NCI-H2196 (cell line): ENCODE measurements at regions not wholly inside any gene's neighbourhood (a gene's known extent, or its start where the extent isn't known, plus 50 kb on each side); places are given as distances from the start of the nearest gene placed in this dataset.
A peak's percentile ranks its signal among the peaks of the same experiment; 100 is the strongest.
"Not testable (repeated sequence)": the region's sequence is repeated elsewhere in the genome, so short reads cannot be mapped to it uniquely, and the experiment has no call there.

ENCODE experiments used
- DNase-seq: peaks from one replicate; lab custom pipeline; 2025; ENCODE audit not compliant: unreplicated experiment; lab: John Stamatoyannopoulos, UW

DNA sequence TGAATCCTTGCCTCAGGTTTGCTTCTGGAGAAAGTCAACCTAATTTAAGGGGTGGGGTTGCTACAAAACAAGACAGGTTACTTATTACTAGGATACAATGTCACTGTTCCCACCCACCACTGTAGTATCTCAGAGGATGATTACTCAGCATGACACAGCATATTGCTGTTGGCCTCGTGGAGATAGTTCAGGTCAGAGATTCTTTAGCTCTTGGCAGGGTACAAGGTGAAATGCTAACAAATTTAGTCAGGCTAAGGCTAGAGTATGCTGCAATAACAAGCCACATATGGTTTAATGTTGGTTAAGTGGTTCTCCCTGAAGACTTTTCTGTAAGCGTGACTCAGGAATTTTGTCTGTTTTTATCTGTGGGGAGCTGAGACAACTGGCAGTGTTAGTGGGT is 161.8 kb downstream of the EDEM1 start:
- DNase-seq: no peak

DNA sequence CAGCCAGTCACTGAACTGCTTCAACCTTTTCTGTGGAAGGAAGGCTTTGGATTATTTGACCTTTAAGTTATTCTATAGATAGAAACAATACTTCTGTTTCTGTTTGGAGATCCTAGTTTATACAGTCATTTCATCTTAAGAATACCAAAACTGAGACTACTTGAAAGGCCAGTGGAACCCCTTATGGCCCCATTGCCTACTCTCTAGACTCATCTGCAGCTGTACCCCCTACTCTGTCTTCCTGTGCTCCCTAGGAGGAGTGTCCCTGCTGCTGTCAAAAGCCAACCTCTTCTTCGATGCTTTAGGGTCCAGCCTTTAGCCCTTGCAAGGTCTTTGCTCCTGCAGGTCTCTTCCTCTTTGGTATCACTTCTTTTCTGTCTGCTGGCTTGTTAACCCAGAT is 169.6 kb downstream of the EDEM1 start:
- no peak for DNase-seq

DNA sequence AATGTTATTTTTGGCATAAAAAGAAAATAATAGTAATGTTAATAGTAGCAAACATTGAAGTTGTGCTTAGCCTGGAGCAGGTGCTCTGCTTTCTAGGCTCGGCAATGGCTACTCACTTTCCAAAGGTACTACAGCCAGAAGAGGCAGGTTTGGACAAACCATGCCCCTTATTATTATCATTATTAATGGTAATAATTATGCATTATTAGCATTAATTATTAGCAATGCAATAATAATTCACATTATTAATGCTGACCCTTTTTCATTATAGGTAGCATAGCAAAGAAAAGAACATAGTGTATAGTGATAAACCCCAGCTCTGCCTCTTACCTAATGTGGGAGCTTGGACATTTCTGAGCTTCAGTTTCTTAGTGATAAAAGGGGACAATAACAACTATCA is 171.4 kb downstream of the EDEM1 start:
- DNase-seq: no peak

DNA sequence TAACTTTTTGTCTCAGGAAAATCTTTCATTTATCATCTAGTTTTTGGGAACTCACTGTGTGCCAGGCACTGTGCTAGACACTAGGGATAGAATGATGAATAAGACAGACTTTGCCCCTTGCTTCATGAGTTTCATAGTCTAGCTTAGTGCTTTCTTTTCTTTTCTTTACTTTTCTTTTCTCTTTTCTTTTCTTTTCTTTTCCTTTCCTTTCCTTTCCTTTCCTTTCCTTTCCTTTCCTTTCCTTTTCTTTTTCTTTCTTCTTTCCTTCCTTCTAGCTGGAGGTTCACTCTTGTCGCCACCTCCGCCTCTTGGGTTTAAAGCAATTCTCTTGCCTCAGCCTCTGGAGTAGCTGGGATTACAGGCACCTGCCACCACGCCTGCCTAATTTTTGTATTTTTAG is 172.9 kb downstream of the EDEM1 start:
- no peak for DNase-seq

DNA sequence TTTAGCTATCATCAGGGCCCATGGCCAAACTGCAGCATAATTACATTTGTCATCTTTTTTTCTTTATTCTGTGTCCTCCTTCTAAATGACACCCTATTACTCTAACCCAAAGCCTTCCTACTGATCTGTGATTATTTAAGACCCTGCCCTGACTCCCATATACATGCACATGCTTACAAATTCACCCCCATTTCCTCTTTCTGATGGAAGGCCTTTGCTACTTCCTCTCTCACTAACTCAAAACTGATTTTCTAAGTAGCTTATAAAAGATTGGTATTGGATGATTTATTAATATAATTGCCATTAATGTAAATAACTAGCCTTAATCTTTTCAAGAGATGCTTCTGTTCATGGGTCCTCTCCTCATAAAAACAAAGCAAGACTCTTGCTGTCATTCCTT is 179.2 kb downstream of the EDEM1 start:
- no peak for DNase-seq

DNA sequence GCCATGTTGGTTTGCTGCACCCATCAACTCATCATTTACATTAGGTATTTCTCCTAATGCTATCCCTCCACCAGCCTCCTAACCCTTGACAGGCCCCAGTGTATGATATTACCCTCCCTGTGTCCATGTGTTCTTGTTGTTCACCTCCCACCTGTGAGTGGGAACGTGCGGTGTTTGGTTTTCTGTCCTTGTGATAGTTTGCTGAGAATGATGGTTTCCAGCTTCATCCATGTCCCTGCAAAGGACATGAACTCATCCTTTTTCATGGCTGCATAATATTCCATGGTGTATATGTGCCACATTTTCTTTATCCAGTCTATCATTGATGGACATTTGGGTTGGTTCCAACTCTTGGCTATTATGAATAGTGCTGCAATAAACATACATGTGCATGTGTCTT is 184.0 kb downstream of the EDEM1 start:
- DNase-seq: not testable (repeated sequence)

DNA sequence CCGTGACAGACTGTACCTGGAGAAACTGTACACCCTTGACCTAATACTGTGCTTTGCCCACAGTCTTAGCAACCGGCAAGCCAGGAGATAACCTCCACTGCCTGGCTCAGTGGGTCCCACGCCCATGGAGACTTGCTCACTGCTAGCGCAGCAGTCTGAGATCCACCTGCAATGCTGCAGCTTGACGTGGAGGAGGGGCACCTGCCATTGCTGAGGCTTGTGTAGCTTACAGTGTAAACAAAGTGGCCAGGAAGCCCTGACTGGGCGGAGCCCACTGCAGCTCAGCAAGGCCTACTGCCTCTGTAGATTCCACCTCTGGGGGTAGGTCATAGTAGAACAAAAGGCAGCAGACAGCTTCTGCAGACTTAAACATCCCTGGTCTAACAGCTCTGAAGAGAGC is 189.3 kb downstream of the EDEM1 start:
- DNase-seq: no peak

DNA sequence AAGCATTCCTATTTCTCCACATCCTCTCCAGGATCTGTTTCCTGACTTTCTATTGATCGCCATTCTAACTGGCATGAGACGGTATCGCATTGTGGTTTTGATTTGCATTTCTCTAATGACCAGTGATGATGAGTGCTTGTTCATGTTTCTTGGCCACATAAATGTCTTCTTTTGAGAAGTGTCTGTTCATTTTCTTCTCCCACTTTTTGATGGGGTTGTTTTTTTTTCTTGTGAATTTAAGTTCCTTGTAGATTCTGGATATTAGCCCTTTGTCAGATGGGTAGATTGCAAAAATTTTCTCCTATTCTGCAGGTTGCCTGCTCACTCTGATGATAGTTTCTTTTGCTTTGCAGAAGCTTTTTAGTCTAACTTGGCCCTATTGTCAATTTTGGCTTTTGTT is 191.8 kb downstream of the EDEM1 start:
- not testable (repeated sequence) for DNase-seq

DNA sequence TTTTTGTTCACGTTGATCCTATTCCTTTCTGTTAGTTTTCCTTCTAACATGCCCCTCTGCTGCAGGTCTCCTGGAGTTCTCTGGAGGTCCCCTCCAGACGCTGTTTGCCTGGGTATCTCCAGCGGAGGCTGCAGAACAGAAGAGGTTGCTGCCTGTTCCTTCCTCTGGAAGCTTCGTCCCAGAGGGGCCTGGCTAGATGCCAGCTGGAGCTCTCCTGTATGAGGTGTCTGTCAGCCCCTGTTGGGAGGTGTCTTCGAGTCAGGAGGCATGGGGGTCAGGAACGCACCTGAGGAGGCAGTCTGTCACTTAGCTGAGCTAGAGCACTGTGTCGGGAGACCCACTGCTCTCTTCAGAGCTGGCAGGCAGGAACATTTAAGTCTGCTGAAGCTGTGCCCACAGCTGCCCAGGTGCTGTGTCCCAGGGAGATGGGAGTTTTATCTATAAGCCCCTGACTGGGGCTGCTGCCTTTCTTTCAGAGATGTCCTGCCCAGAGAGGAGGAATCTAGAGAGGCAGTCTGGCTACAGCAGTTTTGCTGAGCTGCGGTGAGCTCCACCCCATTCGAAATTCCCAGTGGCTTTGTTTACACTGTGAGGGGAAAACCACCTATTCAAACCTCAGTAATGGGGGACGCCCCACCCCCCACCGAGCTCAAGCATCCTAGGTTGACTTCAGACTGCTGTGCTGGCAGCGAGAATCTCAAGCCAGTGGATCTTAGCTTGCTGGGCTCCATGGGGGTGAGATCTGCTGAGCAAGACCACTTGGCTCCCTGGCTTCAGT is 196.2 kb downstream of the EDEM1 start:
- not testable (repeated sequence) for DNase-seq

DNA sequence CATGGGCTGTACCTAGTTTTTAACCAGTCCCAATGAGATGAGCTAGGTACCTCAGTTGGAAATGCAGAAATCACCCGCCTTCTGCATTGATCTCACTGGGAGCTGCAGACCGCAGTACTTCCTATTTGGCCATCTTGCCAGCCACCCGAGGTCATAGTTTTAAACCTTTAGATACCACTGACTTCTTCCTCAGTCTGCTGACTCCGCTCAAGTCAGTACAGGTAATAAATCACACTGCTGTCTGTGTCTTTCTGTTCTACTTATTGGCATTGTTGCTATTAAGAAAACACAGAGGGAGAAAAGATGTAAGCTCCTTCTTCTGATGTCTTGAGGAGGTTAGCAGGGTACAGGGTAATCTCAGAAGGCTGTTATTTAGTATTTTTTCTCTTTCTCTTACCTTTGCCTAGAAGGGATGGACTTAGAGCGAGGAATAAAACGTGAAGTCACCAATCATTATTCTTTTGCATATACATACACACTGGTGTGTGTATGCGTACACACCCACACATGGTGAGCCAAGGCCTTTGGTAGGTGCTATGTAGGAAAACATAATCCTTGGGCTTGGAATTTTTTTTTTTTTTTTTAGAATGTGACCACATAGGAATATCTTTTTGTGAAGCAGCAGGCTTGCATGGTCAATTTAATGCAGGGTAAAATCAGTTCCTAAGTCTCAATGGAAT is 197.2 kb downstream of the EDEM1 start:
- no peak for DNase-seq

DNA sequence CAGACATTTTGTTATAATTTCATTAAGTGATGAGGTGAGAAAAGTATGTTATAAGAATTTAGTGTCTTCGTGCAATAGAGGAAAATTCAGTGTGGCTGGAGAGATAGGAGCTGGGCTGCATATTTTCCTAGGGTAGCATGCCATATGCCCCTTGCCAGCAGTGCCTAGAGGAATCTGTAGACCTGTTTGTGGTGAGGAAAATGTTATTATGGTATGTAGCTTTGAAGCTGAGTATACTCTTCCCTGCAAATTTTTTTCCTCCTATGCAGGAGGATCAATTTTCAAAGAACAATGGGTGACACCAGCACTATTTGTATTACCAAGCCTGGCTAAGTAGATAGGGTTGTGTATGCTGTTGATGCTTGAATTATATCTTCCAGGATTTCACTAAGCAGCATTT is 200.6 kb downstream of the EDEM1 start:
- DNase-seq: no peak

DNA sequence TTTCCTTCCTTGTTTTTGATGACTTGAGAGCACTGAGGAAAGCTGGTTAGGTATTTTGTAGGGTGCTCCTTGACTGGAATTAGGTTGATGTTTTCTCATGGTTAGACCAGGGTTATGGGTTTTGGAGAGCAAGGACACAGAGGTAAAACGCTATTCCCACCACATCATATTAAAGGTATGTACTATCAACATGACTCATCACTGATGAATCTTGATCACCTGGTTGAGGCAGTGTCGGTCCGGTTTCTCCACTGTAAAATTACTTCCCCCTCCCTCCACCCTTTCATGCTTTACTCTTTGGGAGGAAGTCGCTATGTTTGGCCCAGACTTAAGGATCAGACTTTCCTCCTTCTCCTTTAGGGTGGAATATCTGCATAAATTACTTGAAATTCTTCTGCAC is 201.6 kb downstream of the EDEM1 start:
- no peak for DNase-seq

DNA sequence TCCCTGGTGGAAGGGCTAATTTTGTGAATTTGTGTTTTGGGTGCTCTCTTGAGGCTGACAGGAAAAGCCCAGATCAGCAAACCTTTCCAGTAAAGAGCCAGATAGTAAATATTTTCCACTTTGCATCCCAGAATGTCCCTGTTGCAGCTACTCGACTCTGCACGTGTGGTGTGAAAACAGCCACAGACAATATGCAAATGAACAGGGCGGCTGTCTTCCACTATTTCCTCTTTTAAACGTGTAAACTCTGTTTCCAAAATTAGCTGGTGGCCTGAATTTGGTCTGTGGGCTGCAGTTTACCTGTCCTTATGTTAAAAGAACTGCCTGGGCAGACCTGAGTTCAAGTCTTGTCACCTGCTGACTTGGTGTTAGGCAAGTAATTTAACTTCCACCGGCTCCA is 202.7 kb downstream of the EDEM1 start:
- no peak for DNase-seq

DNA sequence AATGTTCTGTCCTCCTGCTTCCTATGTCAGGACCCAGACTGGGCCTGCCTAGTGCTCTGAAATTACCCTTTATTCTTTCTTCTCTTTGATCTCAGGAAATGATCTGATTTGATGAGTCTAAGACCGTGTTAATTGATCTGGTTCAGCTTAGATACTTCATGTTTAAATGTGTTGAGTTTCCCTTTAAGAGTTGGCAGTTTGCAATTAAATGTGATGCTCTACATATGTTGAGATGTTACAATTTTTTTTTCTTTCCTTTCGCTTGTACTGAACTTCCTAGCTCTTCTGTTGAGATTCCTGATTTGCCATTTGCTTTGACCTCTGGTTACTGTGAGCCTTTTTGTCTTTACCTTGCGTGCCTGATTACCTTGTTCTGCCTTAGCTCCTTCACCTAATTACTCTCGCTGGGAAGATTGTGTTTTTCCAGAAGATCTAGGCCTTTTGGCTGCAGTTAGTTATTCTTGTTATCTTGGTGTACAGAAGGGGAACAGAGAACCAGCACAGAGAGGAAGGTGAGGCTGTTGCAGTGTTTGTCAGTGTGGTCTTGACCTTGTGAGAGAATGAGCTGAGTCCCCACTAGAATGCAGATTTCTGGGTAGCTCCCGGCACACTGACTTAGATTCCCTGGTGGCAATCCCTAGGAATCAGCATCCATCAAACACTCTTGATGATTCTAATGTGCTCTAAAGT is 203.6 kb downstream of the EDEM1 start:
- no peak for DNase-seq

DNA sequence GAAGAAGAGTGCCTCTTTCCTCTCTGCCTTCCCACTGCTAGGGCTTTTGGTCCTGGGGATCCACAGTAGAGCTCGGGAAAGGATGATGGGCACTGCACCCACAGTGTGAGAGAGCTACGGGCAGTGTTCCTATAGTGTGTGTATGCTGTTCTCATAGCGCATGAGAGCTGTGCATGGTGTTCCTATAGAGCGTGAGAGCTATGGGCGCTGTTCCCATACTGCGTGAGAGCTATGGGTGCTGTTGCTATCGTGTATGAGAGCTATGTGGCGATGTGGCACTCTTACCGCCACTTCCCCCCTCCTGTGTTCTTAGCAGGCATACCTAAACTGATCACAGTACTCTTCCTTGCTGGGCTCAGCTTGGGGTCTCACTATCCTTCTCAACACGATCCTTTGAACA is 213.5 kb downstream of the EDEM1 start:
- no peak for DNase-seq

DNA sequence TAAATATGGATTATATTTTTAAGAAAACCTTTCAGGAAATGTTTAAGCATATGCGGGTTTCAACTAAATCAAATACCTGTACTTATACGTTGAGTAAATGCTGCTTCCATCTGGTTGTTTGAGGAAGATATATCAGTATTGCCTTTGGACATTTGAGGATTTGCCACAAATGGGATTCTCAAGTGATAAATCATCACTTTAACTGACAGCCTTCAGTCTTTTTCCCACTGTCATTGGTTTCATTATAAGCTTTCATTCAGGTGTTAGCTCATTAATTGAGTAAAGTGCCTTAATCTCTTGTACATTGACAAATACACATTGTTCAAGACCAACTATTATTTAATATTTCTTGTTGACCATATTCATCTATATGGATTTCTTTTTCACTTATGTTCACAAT is 217.2 kb downstream of the EDEM1 start:
- DNase-seq: no peak

DNA sequence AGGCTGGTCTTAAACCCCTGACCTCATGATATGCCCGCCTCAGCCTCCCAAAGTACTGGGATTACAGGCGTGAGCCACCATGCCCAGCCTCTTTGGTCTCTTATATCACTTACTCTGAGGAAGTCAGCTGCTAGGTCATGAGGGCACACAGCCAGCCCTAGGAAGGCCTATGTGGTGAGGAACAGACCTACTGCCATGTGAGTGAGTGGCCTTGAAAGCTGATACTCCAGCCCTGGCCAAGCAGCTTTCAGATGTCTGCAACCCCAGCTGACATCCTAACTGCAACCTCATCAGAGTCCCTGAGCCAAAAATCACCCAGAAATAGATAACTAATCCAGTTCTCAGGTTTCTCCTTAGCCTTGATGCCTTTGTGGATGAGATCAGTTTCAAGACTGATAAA is 224.3 kb downstream of the EDEM1 start:
- DNase-seq: no peak

DNA sequence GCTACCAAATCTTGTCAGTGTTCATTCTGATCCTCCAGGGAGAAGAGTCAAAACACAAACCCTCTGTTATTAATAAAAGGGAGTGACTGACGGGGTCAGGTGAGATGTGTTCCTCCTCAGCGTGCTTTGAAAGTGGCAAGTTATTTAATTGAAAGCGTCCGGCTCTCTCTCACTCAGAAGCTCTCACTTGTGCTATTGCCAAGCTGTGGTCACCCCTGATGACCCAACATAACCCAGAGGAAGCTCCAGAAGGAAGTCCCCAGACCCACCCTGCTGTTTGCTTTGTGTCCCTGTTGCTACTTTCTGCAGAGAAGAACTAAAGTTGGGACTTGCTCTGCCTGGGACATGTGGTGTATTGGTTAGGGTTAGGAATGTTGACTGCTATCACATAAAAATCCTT is 235.6 kb downstream of the EDEM1 start:
- no peak for DNase-seq

DNA sequence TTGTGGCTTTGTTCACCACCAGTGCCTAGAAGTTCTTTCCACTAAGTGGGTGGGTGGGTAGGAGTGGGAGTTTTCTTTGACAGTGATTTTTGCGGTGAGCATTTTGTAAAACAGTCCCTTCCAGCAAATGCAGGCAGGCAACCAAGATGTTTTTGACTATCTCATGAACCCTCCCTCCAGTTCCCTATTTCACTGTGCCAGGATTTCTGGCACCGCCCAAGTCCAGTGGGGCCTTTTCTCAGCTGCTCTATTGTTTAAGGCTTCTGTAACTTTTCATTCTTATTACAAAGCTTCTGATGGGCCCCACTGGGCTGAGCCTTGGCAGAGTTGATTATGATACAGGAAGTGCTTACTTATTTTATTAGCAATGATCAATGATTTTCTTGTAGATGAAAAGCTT is 236.0 kb downstream of the EDEM1 start:
- DNase-seq: no peak

DNA sequence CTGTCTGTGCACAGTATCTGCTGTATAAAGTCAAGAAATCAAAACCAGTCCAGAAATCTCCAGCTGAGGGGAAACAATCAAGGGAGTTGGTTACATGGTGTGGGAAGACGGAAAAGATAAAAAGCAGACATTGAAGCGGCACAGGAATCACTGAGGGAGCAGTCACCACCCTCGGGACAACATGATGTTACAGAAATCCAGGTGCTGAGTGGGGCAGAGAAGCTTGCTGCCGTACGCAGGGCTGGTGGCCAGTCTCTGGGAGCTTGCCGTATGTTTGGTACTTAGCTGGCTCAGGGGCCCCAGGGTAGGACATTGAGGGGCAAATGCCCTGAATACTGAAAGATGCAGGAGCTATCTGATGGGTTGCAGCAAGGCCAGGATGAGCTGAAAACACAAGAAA is 237.9 kb downstream of the EDEM1 start:
- no peak for DNase-seq

DNA sequence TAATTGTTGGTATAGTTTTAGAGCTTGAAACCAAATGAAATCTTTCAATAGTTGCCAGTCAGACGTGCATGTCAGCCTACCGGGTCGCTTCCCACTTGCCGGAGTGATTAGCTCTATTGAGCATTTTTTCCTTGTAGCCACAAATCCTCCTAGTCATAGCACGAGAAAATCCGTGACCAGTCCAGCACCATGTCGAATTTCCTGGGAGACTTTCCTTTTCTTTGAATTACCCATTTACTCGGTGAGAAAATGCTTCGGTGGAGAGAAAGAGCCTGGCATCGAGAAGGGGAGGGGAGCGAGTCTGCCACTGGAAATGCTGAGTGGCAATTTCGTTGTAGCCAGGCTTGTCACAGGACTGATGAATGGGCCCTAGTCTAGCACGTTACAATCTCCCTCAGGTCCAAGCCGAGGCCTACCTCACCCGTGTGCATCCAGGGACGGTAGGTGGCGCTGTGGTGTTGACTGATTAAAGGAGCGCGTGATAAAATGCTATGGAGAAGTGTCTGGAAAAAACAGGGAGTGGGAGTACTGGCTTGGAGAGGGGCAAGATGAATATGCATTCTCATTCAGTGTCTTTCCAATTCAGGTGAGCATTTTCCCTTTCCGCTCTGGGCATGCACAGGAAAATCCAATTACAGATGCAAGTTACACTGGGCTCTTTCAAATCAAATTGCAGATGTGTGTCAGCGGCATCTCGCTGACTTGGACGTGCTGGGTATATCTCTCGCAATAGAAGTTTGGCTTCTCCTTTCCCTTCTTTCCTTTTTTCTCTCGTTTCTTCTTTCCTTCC is 238.8 kb downstream of the EDEM1 start:
- DNase-seq: peak; percentile 54
